ENCODE measurements at regions not wholly inside any gene's neighbourhood (a gene's known extent, or its start where the extent isn't known, plus 50 kb on each side); places are given as distances from the start of the nearest gene placed in this dataset.

DNA sequence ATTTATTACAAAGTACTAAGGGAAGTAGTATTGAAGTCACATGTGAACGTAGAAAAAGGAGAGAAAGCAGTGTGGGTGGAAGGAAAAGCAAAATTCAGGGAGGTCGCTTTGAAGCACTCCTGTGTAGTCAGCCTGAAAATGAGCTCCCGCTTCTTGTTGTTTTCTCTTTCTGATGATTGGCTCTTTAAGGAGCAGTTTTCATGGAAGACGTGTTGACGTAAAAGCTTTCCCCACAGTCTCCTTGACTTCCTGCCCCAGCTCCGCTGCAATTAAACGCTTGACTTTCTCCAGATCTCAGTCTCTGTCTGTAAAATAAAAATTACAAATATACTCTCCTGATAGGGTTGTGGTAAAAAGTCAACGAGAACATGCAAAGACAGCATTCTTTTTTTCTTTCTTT is 661.5 kb upstream of the ZP4 start:
- DNase-seq (ENCODE audit: low read depth) = no peak

- no peak for DNase-seq (ENCODE audit: low read depth)
Observed at GRCh38 chr1:238549137-238549536, 658.4 kb upstream of the ZP4 start.

- DNase-seq (ENCODE audit: low read depth) = no peak
Observed at GRCh38 chr1:238546118-238546517, 655.4 kb upstream of the ZP4 start.

GRCh38 chr1:238537641-238538040 is 646.9 kb upstream of the ZP4 start:
- no peak for DNase-seq (ENCODE audit: low read depth)

DNA sequence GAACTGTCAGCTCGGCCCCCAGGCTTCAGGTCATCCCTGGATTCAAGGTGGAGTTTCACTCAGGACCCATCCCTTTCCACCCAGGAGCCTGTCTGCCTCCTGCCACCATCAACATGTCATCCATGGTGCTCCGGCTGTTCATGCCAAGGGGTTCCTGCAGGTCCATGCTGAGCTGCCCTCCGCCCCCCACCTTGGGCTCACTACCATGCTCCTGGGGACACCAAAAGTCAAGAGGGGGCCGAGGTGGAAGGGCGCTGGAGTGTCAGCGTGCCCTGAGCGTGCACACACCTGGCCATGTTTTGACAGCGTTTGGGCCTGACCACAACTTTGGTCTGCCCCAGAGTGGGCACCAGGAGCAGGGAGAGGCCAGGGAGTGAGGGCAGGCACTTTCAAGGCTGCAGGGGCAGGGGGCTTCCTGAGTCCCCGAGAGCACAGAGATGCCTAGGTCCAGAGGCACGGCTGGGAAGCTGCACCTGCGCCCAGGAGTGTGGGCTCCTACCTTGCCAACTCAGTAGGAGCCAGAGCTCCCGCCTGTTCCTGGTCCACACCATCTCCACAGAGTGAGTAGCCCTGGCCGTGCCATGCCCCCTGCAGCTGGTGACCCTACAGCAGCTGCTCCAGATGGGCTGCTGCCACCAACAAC is 639.6 kb upstream of the ZP4 start:
- no peak for DNase-seq (ENCODE audit: low read depth)

DNA sequence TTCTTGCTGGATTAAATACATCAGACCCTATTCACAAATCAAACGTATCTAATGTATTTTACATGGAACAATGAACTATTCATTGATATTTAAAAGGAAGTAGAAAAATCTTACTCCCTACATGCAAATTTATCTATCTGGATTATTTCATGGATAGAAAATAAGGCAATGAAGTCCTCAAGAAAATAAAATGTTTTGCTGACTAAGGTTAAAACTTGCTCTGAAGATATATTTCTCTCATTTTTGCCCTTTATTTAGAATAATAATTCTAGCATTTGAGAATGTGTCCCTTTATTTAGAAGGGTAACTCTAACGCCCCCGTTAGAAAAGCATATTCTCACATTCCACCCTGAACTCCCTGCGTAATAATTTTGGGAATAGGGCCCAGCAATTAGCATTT is 627.0 kb upstream of the ZP4 start:
- no peak for DNase-seq (ENCODE audit: low read depth)

DNA sequence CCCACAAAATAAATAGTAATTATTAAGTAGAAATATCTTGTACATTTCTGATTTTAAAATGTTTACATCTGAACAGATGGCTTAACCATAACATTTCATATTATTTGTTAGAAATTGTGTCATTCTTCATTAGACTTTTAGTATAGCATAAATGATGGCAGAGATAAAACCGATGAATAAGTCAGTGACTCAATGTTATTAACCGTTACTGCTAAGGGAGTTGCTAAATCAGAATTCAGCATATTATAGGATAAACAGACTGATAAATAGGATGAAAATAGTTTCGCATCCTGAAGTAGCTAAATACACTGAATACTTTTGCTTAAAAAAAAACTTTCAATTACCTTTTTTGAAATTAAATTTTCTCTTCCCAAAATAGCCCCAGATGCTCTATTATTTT is 610.6 kb upstream of the ZP4 start:
- peak; percentile 60 for DNase-seq (ENCODE audit: low read depth)

- DNase-seq (ENCODE audit: low read depth) = no peak
Observed at GRCh38 chr1:238499021-238499420, 608.3 kb upstream of the ZP4 start.

DNA sequence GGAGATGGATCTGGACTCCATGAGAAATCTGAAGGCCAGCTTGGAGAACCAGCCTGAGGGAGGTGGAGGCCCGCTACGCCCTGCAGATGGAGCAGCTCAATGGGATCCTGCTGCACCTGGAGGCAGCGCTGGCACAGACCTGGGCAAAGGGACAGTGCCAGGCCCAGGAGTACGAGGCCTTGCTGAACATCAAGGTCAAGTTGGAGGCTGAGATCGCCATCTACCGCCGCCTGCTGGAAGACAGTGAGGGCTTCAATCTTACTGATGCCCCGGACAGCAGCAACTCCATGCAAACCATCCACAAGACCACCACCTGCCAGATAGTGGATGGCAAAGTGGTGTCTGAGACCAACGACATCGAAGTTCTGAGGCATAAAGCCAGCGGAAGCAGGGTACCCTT is 601.5 kb upstream of the ZP4 start:
- no peak for DNase-seq (ENCODE audit: low read depth)

DNA sequence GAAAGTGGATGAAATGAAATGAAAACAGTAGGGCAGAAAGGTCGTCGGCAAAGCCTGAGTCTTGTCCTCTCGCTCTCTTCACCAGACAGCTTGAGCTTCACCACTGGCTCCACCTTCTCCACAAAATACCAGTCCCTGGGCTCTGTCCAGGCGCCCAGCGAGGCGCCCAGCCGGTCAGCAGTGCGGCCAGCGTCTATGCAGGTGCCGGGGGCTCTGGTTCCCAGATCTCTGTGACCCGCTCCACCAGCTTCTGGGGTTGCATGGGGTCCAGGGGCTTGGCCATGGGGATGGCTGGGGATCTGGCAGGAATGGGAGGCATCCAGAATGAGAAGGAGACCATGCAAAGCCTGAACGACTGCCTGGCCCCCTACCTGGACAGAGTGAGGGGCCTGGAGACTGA is 600.5 kb upstream of the ZP4 start:
- DNase-seq (ENCODE audit: low read depth) = no peak

DNA sequence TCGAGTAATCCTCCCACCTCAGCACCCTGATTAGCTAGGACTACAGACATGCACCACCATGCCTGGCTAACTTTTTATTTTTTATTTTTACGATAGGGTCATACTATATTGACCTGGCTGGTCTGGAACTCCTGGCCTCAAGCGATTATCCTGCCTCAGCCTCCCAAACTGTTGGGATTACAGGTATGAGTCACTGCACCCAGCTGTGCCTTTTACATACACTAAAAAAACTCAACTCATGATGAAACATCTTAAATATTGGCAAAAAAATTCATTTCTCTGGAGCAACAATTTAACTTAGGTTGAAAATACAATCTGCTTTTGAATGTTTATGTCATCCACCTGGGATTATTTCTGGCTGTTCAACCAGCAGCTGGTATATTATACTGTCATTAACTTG is 598.3 kb upstream of the ZP4 start:
- peak; percentile 32 for DNase-seq (ENCODE audit: low read depth)

DNA sequence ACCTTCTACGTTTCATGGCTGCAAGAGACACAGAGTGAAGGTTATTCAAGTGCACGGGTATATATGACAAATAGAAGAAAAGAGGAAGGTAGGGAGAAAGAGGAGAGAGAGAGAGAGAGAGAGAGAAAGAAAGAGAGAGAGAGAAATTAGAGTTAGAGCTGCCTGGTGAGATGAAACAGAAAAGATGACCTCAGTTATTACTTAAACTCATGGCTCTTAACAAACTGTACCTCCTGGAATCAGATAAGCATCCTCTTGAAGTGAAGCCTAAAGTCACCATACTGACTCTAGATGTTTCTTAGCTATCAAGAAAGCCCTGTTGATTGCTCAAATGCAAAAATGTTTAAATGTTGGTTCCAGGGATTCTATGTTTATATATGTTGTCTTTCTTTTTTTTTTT is 597.7 kb upstream of the ZP4 start:
- peak; percentile 8 for DNase-seq (ENCODE audit: low read depth)

DNA sequence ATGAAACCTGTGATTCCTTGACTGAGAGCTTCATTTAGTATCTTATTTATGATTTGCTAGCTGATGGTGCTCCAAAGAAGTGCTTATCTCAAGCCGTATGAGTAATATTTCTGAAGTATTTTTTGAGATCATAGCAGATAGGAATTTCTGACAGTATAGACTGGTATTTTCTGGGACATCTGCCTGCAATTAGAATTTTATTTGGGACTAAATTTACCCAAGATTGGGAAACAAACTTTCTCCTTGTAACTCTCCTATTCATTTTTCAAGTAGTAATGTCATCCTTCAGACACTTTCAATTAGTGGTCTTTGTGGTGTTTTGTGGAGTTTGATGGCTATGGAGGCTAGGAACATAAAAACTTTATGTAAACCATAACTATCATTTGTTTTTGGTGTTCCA is 597.2 kb upstream of the ZP4 start:
- peak; percentile 22 for DNase-seq (ENCODE audit: low read depth)

- no peak for DNase-seq (ENCODE audit: low read depth)
Observed at GRCh38 chr1:238485912-238486209, 595.1 kb upstream of the ZP4 start.

GRCh38 chr1:238485057-238485911 is 594.6 kb upstream of the ZP4 start:
- DNase-seq (ENCODE audit: low read depth) = peak; percentile 44

DNA sequence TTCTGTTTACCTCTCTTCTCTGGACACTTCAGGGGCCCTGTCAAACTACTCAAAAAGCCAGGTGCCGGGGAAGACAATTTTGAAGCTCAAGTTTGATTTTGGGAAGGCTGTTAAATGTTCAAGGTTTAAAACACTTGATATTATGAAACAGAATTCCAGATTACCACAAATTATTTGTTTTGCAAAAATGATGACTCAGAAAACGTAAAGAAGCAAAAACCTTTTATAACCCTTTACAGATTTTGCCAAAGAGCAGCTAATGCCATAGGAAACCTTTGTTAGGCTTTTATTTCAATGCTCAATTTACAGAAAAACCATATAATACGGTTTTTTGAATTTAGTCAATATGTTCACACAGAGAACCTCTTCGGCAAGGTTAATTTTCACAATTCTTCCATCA is 593.4 kb upstream of the ZP4 start:
- peak; percentile 28 for DNase-seq (ENCODE audit: low read depth)

DNA sequence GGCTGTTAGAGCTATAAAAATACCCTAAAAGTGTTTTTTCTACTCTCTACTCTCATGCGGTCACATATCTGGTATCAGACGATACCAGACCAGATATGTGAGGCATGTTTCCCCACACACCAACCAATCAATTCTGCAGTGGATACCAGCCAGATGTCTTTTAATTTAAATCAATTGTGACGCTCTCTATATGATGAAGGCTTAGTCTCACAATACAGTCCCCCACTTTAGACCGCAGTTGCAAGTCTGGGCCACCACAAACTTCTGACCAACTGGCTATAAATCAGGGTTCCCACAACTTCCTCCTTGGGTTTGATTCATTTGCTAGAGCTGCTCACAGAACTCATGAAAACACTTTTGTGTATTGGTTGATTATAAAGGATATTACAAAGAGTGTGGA is 586.1 kb upstream of the ZP4 start:
- no peak for DNase-seq (ENCODE audit: low read depth)

DNA sequence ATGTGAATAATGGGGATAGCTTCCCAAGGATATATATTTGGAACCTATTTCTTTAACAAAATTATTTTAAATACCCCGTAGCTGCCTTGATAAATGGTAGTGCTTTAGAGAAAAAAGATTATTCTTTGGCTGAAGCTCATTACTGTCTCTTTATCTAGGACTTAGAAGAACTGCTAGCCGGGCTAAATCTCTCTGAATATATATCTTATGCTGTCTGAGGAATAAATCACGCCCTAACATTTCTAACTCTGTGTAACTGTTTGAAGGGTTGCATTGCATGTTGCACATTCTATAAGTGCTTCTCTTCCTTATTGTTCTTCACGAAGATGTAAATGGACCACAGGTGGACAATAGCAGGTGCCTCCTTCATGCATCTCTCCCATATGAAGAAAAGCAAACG is 585.0 kb upstream of the ZP4 start:
- no peak for DNase-seq (ENCODE audit: low read depth)

DNA sequence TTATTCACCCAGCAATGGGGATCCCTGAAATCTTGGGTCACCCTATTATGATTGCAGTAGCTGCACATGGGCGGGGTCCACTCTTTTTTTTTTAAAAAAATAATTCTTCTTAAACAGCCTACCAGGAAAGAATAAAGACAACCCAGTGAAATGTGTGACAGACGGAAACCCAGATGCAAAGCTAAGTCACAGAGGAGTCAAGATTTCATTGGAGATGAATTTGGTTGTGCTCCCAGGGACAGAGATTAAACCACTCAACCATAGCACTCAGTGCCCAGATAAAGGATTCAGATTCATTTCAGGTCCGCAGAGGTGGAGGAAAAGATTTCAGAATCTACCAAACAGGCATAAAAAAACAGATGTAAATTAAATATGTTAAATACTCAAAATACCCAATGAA is 583.5 kb upstream of the ZP4 start:
- DNase-seq (ENCODE audit: low read depth) = no peak

- DNase-seq (ENCODE audit: low read depth) = peak; percentile 56
Observed at GRCh38 chr1:238469146-238469631, 578.5 kb upstream of the ZP4 start.

DNA sequence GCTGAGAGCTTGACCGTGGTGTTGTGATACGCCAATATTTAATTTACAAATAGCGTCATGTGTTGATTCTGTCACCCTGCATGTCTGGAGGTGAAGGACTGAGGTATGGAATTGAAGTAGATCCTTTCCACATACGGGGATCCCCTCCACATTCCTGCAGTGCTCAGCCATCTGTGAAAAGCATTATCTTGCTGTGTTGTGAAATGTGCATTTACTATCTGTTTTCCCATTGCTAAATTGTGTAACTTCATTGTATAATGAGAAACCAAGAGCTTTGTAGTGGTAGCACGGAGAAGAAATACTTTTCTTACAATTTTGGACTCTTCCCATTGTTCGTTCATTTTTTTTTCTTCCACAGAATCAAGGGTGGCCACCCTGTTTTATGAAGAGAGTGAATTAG is 577.3 kb upstream of the ZP4 start:
- no peak for DNase-seq (ENCODE audit: low read depth)

DNA sequence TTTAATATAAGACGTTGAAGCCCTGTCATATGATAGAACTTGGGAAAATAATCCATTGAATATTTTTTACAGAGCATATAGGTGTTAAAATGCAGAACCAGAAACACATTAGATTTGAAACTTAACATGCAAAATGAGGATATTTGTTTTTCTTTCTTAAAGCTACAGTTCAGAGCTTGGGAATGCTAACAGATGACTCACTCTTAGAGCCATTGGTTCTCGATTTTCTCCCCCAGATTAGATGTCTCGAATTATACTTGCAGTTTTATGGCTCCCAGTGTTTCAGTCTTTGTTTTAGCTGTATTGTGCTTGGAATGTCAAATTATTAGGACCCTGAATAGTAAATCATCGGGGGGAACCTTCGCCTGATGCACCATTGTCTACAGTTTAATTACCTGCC is 575.7 kb upstream of the ZP4 start:
- DNase-seq (ENCODE audit: low read depth) = peak; percentile 63

- no peak for DNase-seq (ENCODE audit: low read depth)
Observed at GRCh38 chr1:238465449-238465848, 574.7 kb upstream of the ZP4 start.

GRCh38 chr1:238458899-238459298 is 568.2 kb upstream of the ZP4 start:
- no peak for DNase-seq (ENCODE audit: low read depth)

Data from ELR (cell line).